RWPE2 (cell line): ENCODE measurements at regions not wholly inside any gene's neighbourhood (a gene's known extent, or its start where the extent isn't known, plus 50 kb on each side); places are given as distances from the start of the nearest gene placed in this dataset.
"Not testable (repeated sequence)": the region's sequence is repeated elsewhere in the genome, so short reads cannot be mapped to it uniquely, and the experiment has no call there.

ENCODE experiments used
- ATAC-seq: fragments of 200-7000 bp; cut with Tn5 transposase; 3 replicates; pipeline ENCODE4 v1.9.1; 2021; ENCODE audit warnings: low read depth
- DNase-seq: peaks from one replicate; pipeline ENCODE4 v3.0.0-alpha.2; 2020; ENCODE audit warnings: low spot score
- H3K27ac ChIP-seq: fragments of 450-650 bp; 2 replicates; pipeline ENCODE4 v1.5.1; 2017; ENCODE audit warnings: mild to moderate bottlenecking; ENCODE audit not compliant: poor library complexity, severe bottlenecking
- H3K27me3 ChIP-seq: fragments of 250-450 bp; sonication (Bioruptor Pico); 2 replicates; pipeline ENCODE4 v1.5.1; 2021; ENCODE audit warnings: mild to moderate bottlenecking, moderate library complexity; ENCODE audit not compliant: insufficient read depth, poor library complexity, severe bottlenecking
- H3K36me3 ChIP-seq: fragments of 250-450 bp; sonication (Bioruptor Pico); 2 replicates; pipeline ENCODE4 v1.5.1; 2020; ENCODE audit warnings: low read depth, mild to moderate bottlenecking, moderate library complexity
- H3K4me1 ChIP-seq: fragments of 250-450 bp; sonication (Bioruptor Pico); 2 replicates; pipeline ENCODE4 v1.5.1; 2021; ENCODE audit warnings: mild to moderate bottlenecking, moderate library complexity; ENCODE audit not compliant: insufficient read depth, poor library complexity, severe bottlenecking
- H3K4me3 ChIP-seq: fragments of 250-450 bp; sonication (Bioruptor Pico); 2 replicates; pipeline ENCODE4 v1.5.1; 2021; ENCODE audit warnings: mild to moderate bottlenecking, moderate library complexity; ENCODE audit not compliant: severe bottlenecking
- H3K9me3 ChIP-seq: fragments of 250-450 bp; sonication (Bioruptor Pico); 2 replicates; pipeline ENCODE4 v1.5.1; 2021; ENCODE audit warnings: mild to moderate bottlenecking, moderate library complexity; ENCODE audit not compliant: severe bottlenecking
- TF ChIP-seq, protein P1 (sequence below): fragments of 450-650 bp; IDR thresholded peaks from one replicate; pipeline ENCODE4 v1.5.1; 2017; ENCODE audit warnings: mild to moderate bottlenecking, moderate library complexity; ENCODE audit not compliant: poor library complexity, severe bottlenecking

DNA sequence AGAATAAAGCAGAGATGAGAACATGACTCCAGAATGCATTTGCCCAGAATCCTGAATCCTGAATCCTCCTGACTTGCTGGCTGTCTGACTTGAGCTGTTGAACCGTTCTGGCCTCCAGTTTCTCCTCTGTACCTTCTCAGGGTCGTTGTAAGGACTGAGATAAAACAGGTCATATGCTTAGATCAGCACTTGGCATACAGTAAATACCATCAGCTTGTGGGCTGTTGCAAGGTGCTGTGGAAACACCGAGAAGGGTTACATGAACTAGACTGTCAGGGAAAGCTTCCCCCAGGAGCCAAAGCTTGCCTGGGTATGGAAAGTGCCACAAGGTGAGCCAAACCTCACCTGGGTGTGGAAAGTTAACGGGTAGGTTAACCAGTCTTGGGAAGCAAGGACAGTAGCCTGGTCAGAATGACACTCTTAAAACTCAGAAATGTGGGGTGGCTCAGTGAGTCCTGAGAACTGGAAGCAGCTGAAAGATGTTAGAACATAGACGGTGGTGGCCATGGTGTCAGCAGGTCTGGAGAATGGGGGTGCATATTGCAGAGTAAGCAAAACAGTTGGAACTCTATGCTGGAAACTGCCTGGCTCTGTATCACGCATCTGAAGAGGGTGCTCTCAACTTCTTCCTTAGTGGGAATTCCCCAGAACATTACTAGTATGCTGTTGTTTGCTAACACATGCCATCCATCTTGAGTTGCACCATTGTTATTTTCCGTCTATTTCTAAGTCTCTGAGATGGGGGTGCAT, 105.3 kb upstream of the DYRK2 start:
- Histone ChIP-seq H3K9me3 (no peaks in the 10 kb centered on the region), H3K36me3 (no peaks in the 10 kb centered on the region), H3K4me3 (no peak overlapping the region), H3K27ac (no peak overlapping the region), H3K4me1 (peaks cover 16% of the 10 kb centered on the region), H3K27me3 (no peaks in the 10 kb centered on the region)
- DNase-seq (no peak), ATAC-seq (no peak)
- TF ChIP-seq, protein P1, sequence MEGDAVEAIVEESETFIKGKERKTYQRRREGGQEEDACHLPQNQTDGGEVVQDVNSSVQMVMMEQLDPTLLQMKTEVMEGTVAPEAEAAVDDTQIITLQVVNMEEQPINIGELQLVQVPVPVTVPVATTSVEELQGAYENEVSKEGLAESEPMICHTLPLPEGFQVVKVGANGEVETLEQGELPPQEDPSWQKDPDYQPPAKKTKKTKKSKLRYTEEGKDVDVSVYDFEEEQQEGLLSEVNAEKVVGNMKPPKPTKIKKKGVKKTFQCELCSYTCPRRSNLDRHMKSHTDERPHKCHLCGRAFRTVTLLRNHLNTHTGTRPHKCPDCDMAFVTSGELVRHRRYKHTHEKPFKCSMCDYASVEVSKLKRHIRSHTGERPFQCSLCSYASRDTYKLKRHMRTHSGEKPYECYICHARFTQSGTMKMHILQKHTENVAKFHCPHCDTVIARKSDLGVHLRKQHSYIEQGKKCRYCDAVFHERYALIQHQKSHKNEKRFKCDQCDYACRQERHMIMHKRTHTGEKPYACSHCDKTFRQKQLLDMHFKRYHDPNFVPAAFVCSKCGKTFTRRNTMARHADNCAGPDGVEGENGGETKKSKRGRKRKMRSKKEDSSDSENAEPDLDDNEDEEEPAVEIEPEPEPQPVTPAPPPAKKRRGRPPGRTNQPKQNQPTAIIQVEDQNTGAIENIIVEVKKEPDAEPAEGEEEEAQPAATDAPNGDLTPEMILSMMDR, result no peak

DNA sequence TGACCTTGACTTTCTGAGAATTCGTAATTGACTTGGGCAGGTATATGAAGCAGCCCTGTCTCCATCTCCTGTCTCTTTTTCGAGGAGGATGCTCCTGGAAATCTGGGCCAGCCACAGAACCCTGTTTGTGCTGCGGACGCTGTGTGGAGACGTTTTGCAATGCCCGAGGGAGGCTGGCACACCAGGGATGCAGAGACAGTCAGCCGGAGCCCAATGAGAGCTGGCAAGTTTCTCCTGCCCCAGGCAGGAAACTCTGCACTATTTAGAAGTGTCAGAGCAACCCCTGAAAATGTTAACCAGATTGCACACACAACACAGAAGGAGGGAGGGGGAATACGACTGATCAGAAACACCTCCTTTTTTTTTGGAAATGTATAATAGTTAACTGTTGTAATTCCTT, 103.2 kb upstream of the DYRK2 start:
- TF ChIP-seq, protein P1, result no peak
- H3K4me1 ChIP-seq, result peaks cover 12% of the 10 kb centered on the region
- no peaks in the 10 kb centered on the region for H3K36me3 ChIP-seq
- ATAC-seq (no peak), DNase-seq (no peak)
- no peak overlapping the region for H3K27ac ChIP-seq
- H3K4me3 ChIP-seq, result no peak overlapping the region
- H3K9me3 ChIP-seq, result no peaks in the 10 kb centered on the region
- no peaks in the 10 kb centered on the region for H3K27me3 ChIP-seq

DNA sequence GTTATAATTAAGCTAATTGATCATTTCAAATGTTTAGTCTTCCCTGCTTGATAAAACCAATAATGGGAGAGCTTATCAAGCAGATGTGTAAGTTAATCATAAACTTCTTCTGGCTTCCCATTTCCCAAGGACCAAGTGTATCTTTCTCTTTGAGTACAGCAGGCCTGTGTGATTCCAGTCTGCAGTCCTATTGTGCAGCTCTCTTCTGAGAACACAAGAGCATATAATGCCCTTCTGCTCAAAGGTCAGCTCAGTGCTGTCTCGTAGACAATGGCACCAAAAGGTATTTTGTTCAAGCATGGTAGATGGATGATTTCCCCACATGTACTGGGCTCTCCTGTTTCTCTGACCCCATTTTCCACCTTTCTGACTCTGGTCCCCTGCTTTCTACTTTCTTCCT, 101.8 kb upstream of the DYRK2 start:
- ATAC-seq (no peak), DNase-seq (no peak)
- no peaks in the 10 kb centered on the region for H3K4me1 ChIP-seq
- TF ChIP-seq, protein P1, result no peak
- no peaks in the 10 kb centered on the region for H3K9me3 ChIP-seq
- H3K27ac ChIP-seq, result no peak overlapping the region
- no peaks in the 10 kb centered on the region for H3K27me3 ChIP-seq
- H3K4me3 ChIP-seq, result no peak overlapping the region
- H3K36me3 ChIP-seq, result no peaks in the 10 kb centered on the region

DNA sequence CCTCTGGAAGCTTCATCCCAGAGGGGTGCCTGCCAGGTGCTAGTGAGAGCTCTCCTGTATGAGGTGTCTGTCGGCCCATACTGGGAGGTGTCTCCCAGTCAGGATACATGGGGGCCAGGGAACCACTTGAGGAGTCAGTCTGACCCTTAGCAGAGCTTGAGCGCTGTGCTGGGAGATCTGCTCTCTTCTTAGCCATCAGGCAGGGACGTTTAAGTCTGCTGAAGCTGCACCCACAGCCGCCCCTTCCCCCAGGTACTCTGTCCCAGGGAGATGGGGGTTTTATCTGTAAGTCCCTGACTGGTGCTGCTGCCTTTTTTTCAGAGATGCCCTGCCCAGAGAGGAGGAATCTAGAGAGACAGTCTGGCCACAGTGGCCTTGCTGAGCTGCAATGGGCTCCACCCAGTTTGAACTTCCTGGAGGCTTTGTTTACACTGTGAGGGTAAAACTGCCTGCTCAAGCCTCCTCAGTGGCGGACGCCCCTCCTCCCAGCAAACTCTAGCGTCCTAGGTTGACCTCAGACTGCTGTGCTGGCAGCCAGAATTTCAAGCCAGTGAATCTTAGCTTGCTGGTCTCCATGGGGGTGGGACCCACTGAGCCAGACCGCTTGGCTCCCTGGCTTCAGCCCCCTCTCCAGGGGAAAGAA, 93.3 kb upstream of the DYRK2 start:
- not testable (repeated sequence) for H3K4me1 ChIP-seq, H3K9me3 ChIP-seq, DNase-seq, H3K27ac ChIP-seq, H3K27me3 ChIP-seq, ATAC-seq, H3K36me3 ChIP-seq, H3K4me3 ChIP-seq

DNA sequence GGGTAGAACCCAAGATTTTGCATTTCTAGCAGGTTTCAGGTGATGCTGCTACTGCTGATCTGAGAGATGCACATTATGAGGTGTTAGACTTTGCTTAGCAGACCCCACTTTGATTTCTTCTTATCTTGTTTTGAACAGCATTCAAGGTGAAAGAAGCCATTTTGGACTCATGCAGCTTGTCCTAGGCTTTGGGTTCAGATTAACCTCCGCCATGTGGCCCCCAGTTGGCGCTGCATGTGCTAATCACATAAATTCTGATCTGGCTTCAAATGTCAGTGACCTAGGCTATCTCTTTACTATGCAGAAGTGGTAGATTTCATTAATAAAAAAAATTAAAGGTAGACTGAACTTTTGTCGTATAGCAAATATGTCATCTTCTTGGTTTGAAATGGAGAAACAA, 89.8 kb upstream of the DYRK2 start:
- no peak overlapping the region for H3K27ac ChIP-seq
- TF ChIP-seq, protein P1, result no peak
- H3K27me3 ChIP-seq, result no peaks in the 10 kb centered on the region
- no peaks in the 10 kb centered on the region for H3K4me1 ChIP-seq
- DNase-seq (no peak), ATAC-seq (no peak)
- peaks cover 6% of the 10 kb centered on the region for H3K9me3 ChIP-seq
- H3K36me3 ChIP-seq, result no peaks in the 10 kb centered on the region
- no peak overlapping the region for H3K4me3 ChIP-seq
